ENCODE measurements at regions not wholly inside any gene's neighbourhood (a gene's known extent, or its start where the extent isn't known, plus 50 kb on each side); places are given as distances from the start of the nearest gene placed in this dataset.
"Not testable (repeated sequence)": the region's sequence is repeated elsewhere in the genome, so short reads cannot be mapped to it uniquely, and the experiment has no call there.

DNA sequence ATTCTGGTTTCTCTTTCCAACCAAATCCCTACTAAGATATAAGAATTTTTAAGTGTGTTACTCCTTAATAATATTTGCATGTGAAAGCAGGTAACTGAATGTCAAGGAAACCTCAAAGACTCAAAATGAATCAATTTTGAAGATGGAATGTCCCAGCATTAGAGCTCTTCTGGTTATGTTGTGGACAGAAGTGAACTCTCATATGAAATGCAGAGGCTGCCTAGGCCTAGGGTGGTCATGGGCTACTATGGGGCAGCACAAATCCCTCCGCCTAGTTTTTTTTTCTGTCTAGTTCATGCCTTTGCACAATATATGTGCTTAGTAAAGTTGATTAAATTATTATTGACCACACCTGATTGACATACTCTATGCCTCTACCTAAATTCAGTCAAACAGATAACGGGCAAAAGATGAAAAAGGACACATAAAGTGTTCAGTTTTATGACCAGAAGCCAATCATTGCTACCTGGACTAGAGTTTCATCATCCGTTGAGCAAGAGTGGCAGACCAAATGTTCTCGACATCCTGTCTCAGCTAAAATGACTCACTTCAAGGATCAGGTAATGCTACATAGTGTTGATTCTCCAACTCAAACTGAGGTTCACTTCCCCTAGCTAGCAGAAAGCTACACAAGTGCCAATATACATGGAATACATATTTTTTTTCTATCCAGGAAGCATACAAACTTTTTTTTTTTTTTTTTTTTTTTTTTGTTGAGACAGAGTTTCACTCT is 1211.4 kb downstream of the VRK1 start:
- H3K4me1 ChIP-seq (ENCODE audit: insufficient read depth, low read length): no peaks in the 10 kb centered on the region
- no peak overlapping the region for H3K27ac ChIP-seq (ENCODE audit: low read length)
- no peaks in the 10 kb centered on the region for H3K27me3 ChIP-seq (ENCODE audit: insufficient read depth, low read length)
- no peak overlapping the region for H3K4me3 ChIP-seq (ENCODE audit: low read length)
- no peaks in the 10 kb centered on the region for H3K36me3 ChIP-seq (ENCODE audit: insufficient read depth, low read depth, low read length)
- no peak overlapping the region for H3K9ac ChIP-seq (ENCODE audit: low read depth, low read length)
- H3K9me3 ChIP-seq (ENCODE audit: insufficient read depth, low read depth, low read length): no peaks in the 10 kb centered on the region

GRCh38 chr14:98009177-98009576 is 1212.0 kb downstream of the VRK1 start:
- not testable (repeated sequence) for H3K27ac ChIP-seq (ENCODE audit: low read length); H3K4me3 ChIP-seq (ENCODE audit: low read length); H3K36me3 ChIP-seq (ENCODE audit: insufficient read depth, low read depth, low read length); H3K9ac ChIP-seq (ENCODE audit: low read depth, low read length); H3K9me3 ChIP-seq (ENCODE audit: insufficient read depth, low read depth, low read length); H3K4me1 ChIP-seq (ENCODE audit: insufficient read depth, low read length); H3K27me3 ChIP-seq (ENCODE audit: insufficient read depth, low read length)

- no peaks in the 10 kb centered on the region for H3K27me3 ChIP-seq (ENCODE audit: insufficient read depth, low read length)
- H3K4me1 ChIP-seq (ENCODE audit: insufficient read depth, low read length): no peaks in the 10 kb centered on the region
- no peak overlapping the region for H3K9ac ChIP-seq (ENCODE audit: low read depth, low read length)
- no peak overlapping the region for H3K4me3 ChIP-seq (ENCODE audit: low read length)
- H3K27ac ChIP-seq (ENCODE audit: low read length): no peak overlapping the region
- H3K9me3 ChIP-seq (ENCODE audit: insufficient read depth, low read depth, low read length): no peaks in the 10 kb centered on the region
- H3K36me3 ChIP-seq (ENCODE audit: insufficient read depth, low read depth, low read length): no peaks in the 10 kb centered on the region
These were observed 1213.6 kb downstream of the VRK1 start for GRCh38 chr14:98010784-98011183.

DNA sequence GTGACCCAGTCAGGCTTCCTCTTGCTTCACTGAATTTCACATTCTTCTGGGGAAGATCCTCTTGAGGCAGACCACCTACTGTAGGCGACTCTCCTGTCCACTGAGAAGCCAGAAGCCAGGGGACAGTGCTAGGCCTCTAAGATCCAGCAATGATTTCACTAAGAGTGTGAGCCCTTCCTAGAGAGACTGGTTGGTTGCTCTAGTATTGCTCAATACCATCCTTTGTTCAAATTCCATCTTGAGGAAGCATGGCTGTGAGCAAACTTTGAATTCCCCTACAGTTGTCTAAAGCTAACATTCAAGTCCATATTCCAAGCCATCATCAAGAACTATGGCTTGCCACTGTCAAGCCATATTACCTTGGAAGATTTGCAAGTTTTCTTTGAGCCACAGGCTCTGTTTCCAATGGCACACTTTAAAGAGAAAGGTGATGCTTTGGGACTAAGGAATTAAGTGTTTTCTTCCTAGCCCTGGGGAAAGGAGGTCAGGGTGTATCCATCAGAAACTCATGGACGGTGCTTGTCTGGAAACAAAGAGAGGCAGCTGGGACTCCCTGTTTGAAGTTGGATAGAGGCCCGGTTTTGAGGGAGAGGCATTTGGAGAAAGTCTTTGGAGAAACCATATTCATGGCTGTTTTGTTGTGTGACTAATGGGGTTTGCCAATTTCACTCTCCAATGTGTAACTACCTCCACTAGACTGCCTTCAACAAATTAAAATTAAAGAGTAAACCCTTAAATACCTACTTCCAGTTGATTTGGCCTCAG is 1217.9 kb downstream of the VRK1 start:
- Histone ChIP-seq H3K4me1 (ENCODE audit: insufficient read depth, low read length) (no peaks in the 10 kb centered on the region), H3K9ac (ENCODE audit: low read depth, low read length) (no peak overlapping the region), H3K27me3 (ENCODE audit: insufficient read depth, low read length) (no peaks in the 10 kb centered on the region), H3K27ac (ENCODE audit: low read length) (no peak overlapping the region), H3K4me3 (ENCODE audit: low read length) (no peak overlapping the region), H3K36me3 (ENCODE audit: insufficient read depth, low read depth, low read length) (no peaks in the 10 kb centered on the region), H3K9me3 (ENCODE audit: insufficient read depth, low read depth, low read length) (no peaks in the 10 kb centered on the region)

DNA sequence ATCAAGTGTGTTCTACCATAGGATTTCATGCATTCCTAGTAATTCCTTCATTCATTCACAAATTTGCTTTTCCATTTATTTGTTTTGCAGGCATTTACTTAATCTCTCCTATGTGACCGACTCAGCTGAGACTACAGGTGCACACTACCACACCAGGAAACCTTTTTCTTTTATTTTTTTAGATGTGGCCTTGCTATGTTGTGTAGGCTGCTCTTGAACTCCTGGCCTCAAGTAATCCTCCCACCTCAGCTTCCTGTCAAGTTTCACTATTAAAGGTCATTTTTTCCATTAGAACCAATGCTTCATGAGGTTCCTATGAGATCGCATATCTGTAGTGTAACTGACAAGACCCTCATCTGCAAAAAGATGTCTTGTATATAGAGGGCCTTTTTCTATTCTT is 1218.7 kb downstream of the VRK1 start:
- Histone ChIP-seq H3K9me3 (ENCODE audit: insufficient read depth, low read depth, low read length) (no peaks in the 10 kb centered on the region), H3K27me3 (ENCODE audit: insufficient read depth, low read length) (no peaks in the 10 kb centered on the region), H3K27ac (ENCODE audit: low read length) (no peak overlapping the region), H3K9ac (ENCODE audit: low read depth, low read length) (no peak overlapping the region), H3K4me3 (ENCODE audit: low read length) (no peak overlapping the region), H3K4me1 (ENCODE audit: insufficient read depth, low read length) (no peaks in the 10 kb centered on the region), H3K36me3 (ENCODE audit: insufficient read depth, low read depth, low read length) (no peaks in the 10 kb centered on the region)

DNA sequence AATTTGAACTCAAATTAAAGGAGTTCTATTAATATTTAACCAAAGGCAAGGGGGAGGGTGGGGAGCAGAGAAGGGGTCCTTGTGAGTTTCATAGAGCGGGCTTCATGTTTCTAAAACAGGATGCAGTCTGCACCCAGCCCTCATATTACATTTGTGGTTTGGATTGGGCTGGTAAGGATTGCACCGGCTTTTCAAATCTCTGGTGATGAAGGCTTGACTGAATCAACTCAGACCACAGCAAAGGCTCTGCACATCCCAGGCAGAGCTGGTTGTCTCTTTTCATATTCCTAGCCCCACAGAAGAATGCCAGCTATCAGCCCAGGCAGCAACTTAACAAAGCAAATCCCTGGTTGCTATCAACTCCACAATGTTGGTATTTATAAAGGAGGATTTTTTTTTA is 1221.4 kb downstream of the VRK1 start:
- Histone ChIP-seq H3K4me1 (ENCODE audit: insufficient read depth, low read length) (no peaks in the 10 kb centered on the region; the same call in 1 of the 2 replicates), H3K4me3 (ENCODE audit: low read length) (no peak overlapping the region)

GRCh38 chr14:98022541-98023520 is 1225.6 kb downstream of the VRK1 start:
- H3K9ac ChIP-seq (ENCODE audit: low read depth, low read length): no peak overlapping the region
- no peaks in the 10 kb centered on the region for H3K9me3 ChIP-seq (ENCODE audit: insufficient read depth, low read depth, low read length)
- no peak overlapping the region for H3K27ac ChIP-seq (ENCODE audit: low read length)
- H3K4me1 ChIP-seq (ENCODE audit: insufficient read depth, low read length): no peaks in the 10 kb centered on the region; the same call in 1 of the 2 replicates
- H3K27me3 ChIP-seq (ENCODE audit: insufficient read depth, low read length): no peaks in the 10 kb centered on the region
- H3K36me3 ChIP-seq (ENCODE audit: insufficient read depth, low read depth, low read length): no peaks in the 10 kb centered on the region
- peak overlapping the region; percentile 20; the same call in 1 of the 2 replicates for H3K4me3 ChIP-seq (ENCODE audit: low read length)

More for the DNA sequence above, 1221.4 kb downstream of the VRK1 start:
- no peak overlapping the region for H3K27ac ChIP-seq (ENCODE audit: low read length)
- H3K9me3 ChIP-seq (ENCODE audit: insufficient read depth, low read depth, low read length): no peaks in the 10 kb centered on the region
- H3K36me3 ChIP-seq (ENCODE audit: insufficient read depth, low read depth, low read length): no peaks in the 10 kb centered on the region
- H3K9ac ChIP-seq (ENCODE audit: low read depth, low read length): no peak overlapping the region
- H3K27me3 ChIP-seq (ENCODE audit: insufficient read depth, low read length): no peaks in the 10 kb centered on the region

- Histone ChIP-seq H3K27me3 (ENCODE audit: insufficient read depth, low read length) (no peaks in the 10 kb centered on the region), H3K4me1 (ENCODE audit: insufficient read depth, low read length) (no peaks in the 10 kb centered on the region; the same call in 1 of the 2 replicates), H3K9me3 (ENCODE audit: insufficient read depth, low read depth, low read length) (peaks cover 6% of the 10 kb centered on the region; the same call in 1 of the 2 replicates), H3K4me3 (ENCODE audit: low read length) (no peak overlapping the region), H3K27ac (ENCODE audit: low read length) (no peak overlapping the region), H3K36me3 (ENCODE audit: insufficient read depth, low read depth, low read length) (no peaks in the 10 kb centered on the region), H3K9ac (ENCODE audit: low read depth, low read length) (no peak overlapping the region)
These were observed 1231.0 kb downstream of the VRK1 start for GRCh38 chr14:98028162-98028561.

DNA sequence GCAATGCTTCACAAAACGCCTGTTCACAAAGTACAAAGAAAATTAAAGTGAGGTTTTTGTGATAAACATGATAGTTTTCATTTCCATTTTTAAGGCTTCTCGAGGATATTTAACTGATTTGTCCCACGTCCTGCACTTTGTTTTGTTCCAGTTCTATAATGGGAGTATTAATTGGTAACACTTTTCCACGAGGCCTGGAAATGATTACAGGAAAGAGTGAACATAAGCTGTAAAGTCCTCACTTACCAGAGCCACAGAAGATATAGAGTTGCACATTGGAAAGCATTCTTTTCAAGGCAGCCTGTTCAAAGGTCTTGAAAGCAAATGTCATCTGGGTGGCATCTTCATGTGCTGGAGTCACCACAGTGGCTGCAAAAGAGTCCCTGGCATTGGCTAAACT is 1236.6 kb downstream of the BCL11B start:
- no peaks in the 10 kb centered on the region for H3K27me3 ChIP-seq (ENCODE audit: insufficient read depth, low read length)
- no peak overlapping the region for H3K4me3 ChIP-seq (ENCODE audit: low read length)
- no peaks in the 10 kb centered on the region for H3K36me3 ChIP-seq (ENCODE audit: insufficient read depth, low read depth, low read length)
- no peak overlapping the region for H3K27ac ChIP-seq (ENCODE audit: low read length)
- peaks cover 6% of the 10 kb centered on the region; the same call in 1 of the 2 replicates for H3K9me3 ChIP-seq (ENCODE audit: insufficient read depth, low read depth, low read length)
- H3K9ac ChIP-seq (ENCODE audit: low read depth, low read length): no peak overlapping the region
- no peaks in the 10 kb centered on the region for H3K4me1 ChIP-seq (ENCODE audit: insufficient read depth, low read length)

DNA sequence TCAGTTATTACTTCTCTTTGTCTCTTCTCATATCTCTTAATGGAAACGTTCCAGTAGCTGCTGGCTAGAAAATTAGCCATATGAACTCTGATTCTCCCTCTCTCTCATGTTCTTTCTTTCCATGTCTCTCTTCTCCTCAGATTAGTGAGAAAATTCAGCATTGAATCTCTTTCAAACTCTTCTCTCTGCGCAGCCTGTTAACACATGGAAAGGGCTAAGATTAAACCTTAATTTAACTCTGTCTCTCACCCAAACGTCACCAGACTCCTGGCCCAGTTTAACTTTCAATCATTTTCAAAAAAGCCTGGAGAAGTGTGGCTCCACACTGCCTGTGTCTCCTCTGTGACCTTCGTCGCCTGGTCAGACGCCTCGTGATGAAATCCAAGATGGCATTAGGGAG is 1234.2 kb downstream of the BCL11B start:
- Histone ChIP-seq H3K9me3 (ENCODE audit: insufficient read depth, low read depth, low read length) (no peaks in the 10 kb centered on the region), H3K9ac (ENCODE audit: low read depth, low read length) (no peak overlapping the region), H3K4me3 (ENCODE audit: low read length) (no peak overlapping the region), H3K27me3 (ENCODE audit: insufficient read depth, low read length) (no peaks in the 10 kb centered on the region), H3K4me1 (ENCODE audit: insufficient read depth, low read length) (no peaks in the 10 kb centered on the region), H3K27ac (ENCODE audit: low read length) (no peak overlapping the region), H3K36me3 (ENCODE audit: insufficient read depth, low read depth, low read length) (no peaks in the 10 kb centered on the region)

- Histone ChIP-seq H3K36me3 (ENCODE audit: insufficient read depth, low read depth, low read length) (no peaks in the 10 kb centered on the region), H3K9me3 (ENCODE audit: insufficient read depth, low read depth, low read length) (no peaks in the 10 kb centered on the region), H3K27me3 (ENCODE audit: insufficient read depth, low read length) (no peaks in the 10 kb centered on the region), H3K4me3 (ENCODE audit: low read length) (no peak overlapping the region), H3K4me1 (ENCODE audit: insufficient read depth, low read length) (no peaks in the 10 kb centered on the region), H3K9ac (ENCODE audit: low read depth, low read length) (no peak overlapping the region), H3K27ac (ENCODE audit: low read length) (no peak overlapping the region)
These were observed 1215.1 kb downstream of the BCL11B start for GRCh38 chr14:98056946-98057345.
